Endothelial cell of umbilical vein (primary cell): ENCODE measurements at regions not wholly inside any gene's neighbourhood (a gene's known extent, or its start where the extent isn't known, plus 50 kb on each side); places are given as distances from the start of the nearest gene placed in this dataset.

Source experiments
- BruUV-seq: library from RNA; stranded (reverse); fragments of 400-500 nt; replicated peaks from 2 replicates; lab custom pipeline; 2021; lab: Mats Ljungman, UMichigan
- CTCF ChIA-PET: fragments of 300-600, 350-600 bp; sonication (Branson Sonifier 250); formaldehyde crosslinking; loops from one replicate; lab custom pipeline; 2021; ENCODE audit warnings: antibody characterized with exemption, inconsistent platforms; lab: Charles Lee
- POLR2A ChIA-PET: fragments of 300-600, 350-600 bp; sonication (Branson Sonifier 250); formaldehyde crosslinking; loops from one replicate; lab custom pipeline; 2021; ENCODE audit warnings: antibody characterized with exemption, inconsistent platforms; lab: Charles Lee
- DNase-seq: peaks from one replicate; pipeline ENCODE4 v3.0.0-alpha.2; 2011; ENCODE audit warnings: low read depth, low spot score
- FAIRE-seq: peaks from 2 replicates; lab custom pipeline; 2011; peaks lifted over from hg19 to GRCh38; lab: Jason Lieb, UNC
- H2AFZ ChIP-seq: 2 replicates; pipeline ENCODE4 v1.6.0; 2012; ENCODE audit warnings: low read depth, low read length, control low read depth, inconsistent platforms
- H3K27ac ChIP-seq: 2 replicates; pipeline ENCODE4 v1.5.1; 2011; ENCODE audit warnings: low read depth, mild to moderate bottlenecking, control low read depth, low read length, moderate library complexity; ENCODE audit not compliant: insufficient read depth
- H3K27me3 ChIP-seq, 2 experiments: 2 replicates each; pipeline versions ENCODE4 v1.6.0 to v1.6.1; 2011; ENCODE audit warnings: low read length in 2 of 2, mixed read lengths in 1 of 2; ENCODE audit not compliant: control insufficient read depth in 2 of 2, insufficient read depth in 2 of 2
- H3K36me3 ChIP-seq, 2 experiments: 2 replicates in 1 of 2; 3 replicates in 1 of 2; pipeline ENCODE4 v1.5.1; 2011; ENCODE audit warnings: low read length in 2 of 2, mild to moderate bottlenecking in 1 of 2, moderate library complexity in 1 of 2; ENCODE audit not compliant: control insufficient read depth in 2 of 2, insufficient read depth in 2 of 2; ENCODE audit errors: extremely low read depth in 1 of 2
- H3K4me1 ChIP-seq: 3 replicates; pipeline ENCODE4 v1.5.1; 2011; ENCODE audit warnings: mild to moderate bottlenecking, low read length; ENCODE audit not compliant: control insufficient read depth, insufficient read depth; ENCODE audit errors: extremely low read depth
- H3K4me2 ChIP-seq: 2 replicates; pipeline ENCODE4 v1.6.1; 2011; ENCODE audit warnings: low read length, control low read depth, mixed read lengths; ENCODE audit not compliant: insufficient read depth
- H3K4me3 ChIP-seq, 3 experiments: fragments of 200-600 bp in 1 of 3; sonication (generic), shearing (Covaris generic) in 1 of 3; replicated peaks in 1 of 3; 2 replicates each; pipeline ENCODE4 v1.5.1; 2011 to 2016; ENCODE audit warnings: control low read depth in 3 of 3, low read length in 3 of 3, mild to moderate bottlenecking in 2 of 3, inconsistent platforms in 1 of 3, low read depth in 1 of 3, moderate library complexity in 1 of 3; ENCODE audit not compliant: insufficient read depth in 1 of 3
- H3K79me2 ChIP-seq: 2 replicates; pipeline ENCODE4 v1.6.0; 2012; ENCODE audit warnings: low read length, inconsistent platforms; ENCODE audit not compliant: control insufficient read depth, insufficient read depth
- H3K9ac ChIP-seq: replicated peaks from 2 replicates; pipeline ENCODE3; 2011; ENCODE audit warnings: low read length, control low read depth; ENCODE audit not compliant: insufficient read depth; ENCODE audit errors: extremely low read depth
- H3K9me1 ChIP-seq: replicated peaks from 3 replicates; pipeline ENCODE4 v1.6.0; 2011; ENCODE audit warnings: mild to moderate bottlenecking, low read length; ENCODE audit not compliant: control insufficient read depth, insufficient read depth; ENCODE audit errors: extremely low read depth
- H3K9me3 ChIP-seq: replicated peaks from 2 replicates; pipeline ENCODE4 v1.5.1; 2012; ENCODE audit warnings: low read length, inconsistent platforms; ENCODE audit not compliant: control insufficient read depth, insufficient read depth
- H4K20me1 ChIP-seq: replicated peaks from 2 replicates; pipeline ENCODE3; 2011; ENCODE audit warnings: mild to moderate bottlenecking, low read length; ENCODE audit not compliant: control insufficient read depth, insufficient read depth; ENCODE audit errors: extremely low read depth
- CTCF ChIP-seq, 2 donors: IDR thresholded peaks; 1 replicate in 1 of 2; 2 replicates in 1 of 2; pipeline ENCODE4 v1.5.1; 2011; ENCODE audit warnings: low read length in 2 of 2, mild to moderate bottlenecking in 2 of 2, moderate library complexity in 2 of 2, control low read depth in 1 of 2, inconsistent platforms in 1 of 2, low read depth in 1 of 2; ENCODE audit not compliant: insufficient read depth in 1 of 2; ENCODE audit errors: extremely low read depth in 1 of 2
- EZH2 ChIP-seq: IDR thresholded peaks from 2 replicates; pipeline ENCODE4 v1.6.1; 2012; ENCODE audit warnings: borderline replicate concordance, low read depth, mild to moderate bottlenecking, moderate library complexity, low read length, inconsistent platforms; ENCODE audit not compliant: severe bottlenecking
- FOS ChIP-seq: IDR thresholded peaks from 2 replicates; pipeline ENCODE4 v1.6.1; 2011; ENCODE audit warnings: mild to moderate bottlenecking, low read length, moderate library complexity, borderline replicate concordance; ENCODE audit not compliant: insufficient read depth
- GATA2 ChIP-seq: IDR thresholded peaks from 2 replicates; pipeline ENCODE4 v1.7.0; 2011; ENCODE audit warnings: low read depth, mild to moderate bottlenecking, moderate library complexity, mixed read lengths, low read length; ENCODE audit not compliant: insufficient read length, insufficient read depth
- JUN ChIP-seq: IDR thresholded peaks from 2 replicates; pipeline ENCODE4 v1.6.1; 2011; ENCODE audit warnings: borderline replicate concordance, low read depth; ENCODE audit not compliant: insufficient read length, insufficient read depth
- MYC ChIP-seq: IDR thresholded peaks from one replicate; pipeline ENCODE4 v1.6.1; 2011; ENCODE audit warnings: mild to moderate bottlenecking, low read depth, low read length
- POLR2A ChIP-seq: IDR thresholded peaks from 2 replicates; pipeline ENCODE4 v1.6.1; 2012; ENCODE audit warnings: low read depth, mild to moderate bottlenecking, control low read depth, low read length
- POLR2AphosphoS5 ChIP-seq: IDR thresholded peaks from 2 replicates; pipeline ENCODE4 v1.6.1; 2012; ENCODE audit warnings: low read depth, mild to moderate bottlenecking, control low read depth, low read length, moderate library complexity; ENCODE audit not compliant: insufficient read depth
- dilution Hi-C: fragments of 300-500 bp; cut with MboI; formaldehyde crosslinking; loops from one replicate; pipeline ENCODE4 v1.15.0; 2019; ENCODE audit warnings: low sequenced_read_pairs; ENCODE audit not compliant: extremely low pct_ligation_motif_present
- intact Hi-C: fragments of 100-400 bp; cut with micrococcal nuclease; formaldehyde crosslinking; loops from one replicate; pipeline ENCODE4 v1.10.0; 2022
- TF ChIP-seq, protein P1 (sequence below): IDR thresholded peaks from 2 replicates; pipeline ENCODE4 v1.6.1; 2011; ENCODE audit not compliant: insufficient read depth, insufficient read length

DNA sequence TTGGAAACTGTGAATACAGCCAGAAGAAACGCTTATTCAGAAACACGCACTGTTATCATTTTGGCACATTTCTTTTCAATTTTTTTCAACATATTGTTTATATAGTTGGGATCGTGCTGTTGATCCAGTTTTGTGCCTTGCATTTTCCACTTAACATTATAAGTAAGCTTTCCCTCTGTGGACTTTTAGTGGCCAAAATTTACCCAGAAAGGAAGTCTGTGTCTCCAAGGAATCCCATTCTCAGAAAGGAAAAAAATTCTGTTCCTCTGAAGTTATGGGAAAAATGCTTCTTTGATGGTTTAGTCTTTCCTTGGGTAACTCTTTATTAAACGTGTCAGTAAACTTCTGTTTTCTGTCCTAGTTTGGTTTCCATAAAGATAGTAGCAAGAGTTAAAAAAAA is 280.0 kb downstream of the REEP3 start:
- dilution Hi-C loops (no loop called here), intact Hi-C loops (no loop called here)
- no peaks in the 10 kb centered on the region for H3K79me2 ChIP-seq
- FAIRE-seq = no peak
- H4K20me1 ChIP-seq = no peaks in the 10 kb centered on the region
- no peak overlapping the region for H3K4me3 ChIP-seq
- no peaks in the 10 kb centered on the region for H3K9me3 ChIP-seq
- H3K9me1 ChIP-seq = no peaks in the 10 kb centered on the region
- ChIA-PET CTCF (no interaction called here), POLR2A (no interaction called here)
- H3K4me1 ChIP-seq = peaks cover 16% of the 10 kb centered on the region
- BruUV-seq = no TSS peak
- no peaks in the 10 kb centered on the region for H3K27me3 ChIP-seq
- H3K27ac ChIP-seq = no peak overlapping the region
- peak; percentile 11 for DNase-seq
- no peaks in the 10 kb centered on the region for H3K36me3 ChIP-seq
- H3K4me2 ChIP-seq = no peak overlapping the region
- H2AFZ ChIP-seq = no peak overlapping the region
- no peak for TF ChIP-seq GATA2
- TF ChIP-seq EZH2 = no peak
- no peak for TF ChIP-seq FOS
- TF ChIP-seq, protein P1, sequence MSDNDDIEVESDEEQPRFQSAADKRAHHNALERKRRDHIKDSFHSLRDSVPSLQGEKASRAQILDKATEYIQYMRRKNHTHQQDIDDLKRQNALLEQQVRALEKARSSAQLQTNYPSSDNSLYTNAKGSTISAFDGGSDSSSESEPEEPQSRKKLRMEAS = no peak
- TF ChIP-seq CTCF (IDR thresholded peaks at IDR 0.05; ENCODE audit: extremely low read depth in 1 of 2, insufficient read depth in 1 of 2, low read depth in 1 of 2, low read length in 2 of 2) = no peak
- TF ChIP-seq POLR2A = no peak
- TF ChIP-seq POLR2AphosphoS5 = no peak
- no peak for TF ChIP-seq JUN
- no peak for TF ChIP-seq MYC
- no peak overlapping the region for H3K9ac ChIP-seq
